ENCODE measurements at regions not wholly inside any gene's neighbourhood (a gene's known extent, or its start where the extent isn't known, plus 50 kb on each side); places are given as distances from the start of the nearest gene placed in this dataset.
"Not testable (repeated sequence)": the region's sequence is repeated elsewhere in the genome, so short reads cannot be mapped to it uniquely, and the experiment has no call there.

DNA sequence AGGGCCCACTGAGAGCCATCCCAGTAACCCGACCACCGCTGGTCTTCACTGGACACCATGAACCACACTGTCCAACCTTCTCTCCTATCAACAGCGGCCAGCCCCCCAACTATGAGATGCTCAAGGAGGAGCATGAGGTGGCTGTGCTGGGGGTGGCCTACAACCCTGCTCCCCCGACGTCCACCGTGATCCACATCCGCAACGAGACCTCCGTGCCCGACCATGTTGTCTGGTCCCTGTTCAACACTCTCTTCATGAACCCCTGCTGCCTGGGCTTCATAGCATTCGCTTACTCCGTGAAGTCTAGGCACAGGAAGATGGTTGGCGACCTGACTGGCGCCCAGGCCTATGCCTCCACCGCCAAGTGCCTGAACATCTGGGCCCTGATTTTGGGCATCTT is 423.8 kb upstream of the EPHA5 start:
- no peak for DNase-seq

GRCh38 chr4:66091786-66092185 is 421.5 kb upstream of the EPHA5 start:
- DNase-seq = no peak

DNA sequence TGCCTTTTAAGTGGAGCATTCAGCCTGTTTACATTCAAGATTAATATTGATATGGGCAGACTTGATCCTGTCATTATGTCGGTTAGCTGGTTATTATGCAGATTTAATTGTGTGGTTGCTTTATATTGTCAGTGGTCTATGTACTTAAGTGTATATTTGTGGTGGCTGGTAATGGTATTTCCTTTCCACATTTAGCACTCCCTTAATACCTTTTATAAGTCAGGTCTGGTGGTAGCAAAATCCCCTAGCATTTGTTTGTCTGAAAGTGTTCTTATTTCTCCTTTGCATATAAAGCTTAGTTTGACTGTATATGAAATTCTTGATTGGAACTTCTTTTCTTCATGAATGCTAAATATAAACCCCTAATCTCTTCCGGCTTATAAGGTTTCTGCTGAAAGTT is 403.7 kb upstream of the EPHA5 start:
- DNase-seq = no peak

GRCh38 chr4:66071911-66072310 is 401.6 kb upstream of the EPHA5 start:
- DNase-seq = no peak

DNA sequence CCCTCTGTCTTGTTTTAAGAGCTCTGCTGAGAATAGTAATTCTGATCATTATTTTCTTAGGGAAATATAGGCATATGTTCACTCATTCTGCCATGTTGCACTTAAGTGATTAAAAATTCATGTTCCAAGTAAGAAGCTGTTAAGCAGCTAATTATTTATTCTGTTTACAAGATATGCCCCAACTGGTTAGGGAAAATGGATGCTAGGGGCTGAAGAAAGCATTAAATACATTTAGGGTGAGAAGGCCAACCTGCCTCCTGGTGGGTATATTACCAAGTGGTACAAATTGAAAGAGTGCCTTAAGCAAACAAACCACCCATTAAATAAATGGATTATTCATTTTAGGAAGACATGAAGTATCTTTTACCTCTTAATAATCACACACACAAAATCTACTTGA is 392.6 kb upstream of the EPHA5 start:
- no peak for DNase-seq

DNA sequence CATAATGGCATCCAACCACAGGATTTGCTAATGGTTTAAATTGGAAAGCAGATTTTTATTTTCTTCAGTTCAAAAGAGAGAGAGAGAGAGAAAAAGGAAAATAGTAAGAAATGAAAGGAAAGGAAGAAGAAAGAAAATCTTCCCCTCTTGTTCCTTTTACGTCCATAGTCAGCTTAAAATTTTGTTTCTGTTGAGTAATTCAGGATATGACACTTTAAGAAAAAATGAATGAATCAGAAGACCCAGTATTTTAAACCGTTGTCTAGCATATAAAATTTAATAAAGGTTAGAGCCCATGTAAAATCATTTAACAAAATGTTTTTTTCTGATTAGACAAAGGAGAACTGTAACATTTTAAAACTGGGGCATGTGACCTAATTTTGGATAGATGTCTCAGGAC is 391.8 kb upstream of the EPHA5 start:
- no peak for DNase-seq

DNA sequence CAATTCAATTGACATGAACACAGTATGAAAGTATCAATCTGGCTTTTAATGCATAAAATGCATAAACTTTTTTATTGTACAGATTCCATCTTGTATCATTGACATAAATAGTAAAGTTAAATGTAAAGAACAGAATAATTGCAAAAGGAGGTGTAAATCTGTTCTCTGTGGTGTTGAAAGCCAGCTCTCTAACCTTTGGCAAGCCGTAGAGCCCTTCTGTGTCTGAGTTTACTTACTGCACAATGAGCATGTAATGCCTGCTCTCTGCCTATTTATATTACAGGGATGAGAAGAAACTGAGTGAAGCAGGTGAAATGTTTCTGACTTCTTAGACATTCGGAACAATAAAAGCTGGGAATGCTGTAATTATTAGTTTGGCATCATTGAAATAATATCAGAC is 389.3 kb upstream of the EPHA5 start:
- DNase-seq = no peak

GRCh38 chr4:66059136-66059535 is 388.8 kb upstream of the EPHA5 start:
- no peak for DNase-seq

- no peak for DNase-seq
These were observed 385.7 kb upstream of the EPHA5 start for GRCh38 chr4:66055999-66056398.

DNA sequence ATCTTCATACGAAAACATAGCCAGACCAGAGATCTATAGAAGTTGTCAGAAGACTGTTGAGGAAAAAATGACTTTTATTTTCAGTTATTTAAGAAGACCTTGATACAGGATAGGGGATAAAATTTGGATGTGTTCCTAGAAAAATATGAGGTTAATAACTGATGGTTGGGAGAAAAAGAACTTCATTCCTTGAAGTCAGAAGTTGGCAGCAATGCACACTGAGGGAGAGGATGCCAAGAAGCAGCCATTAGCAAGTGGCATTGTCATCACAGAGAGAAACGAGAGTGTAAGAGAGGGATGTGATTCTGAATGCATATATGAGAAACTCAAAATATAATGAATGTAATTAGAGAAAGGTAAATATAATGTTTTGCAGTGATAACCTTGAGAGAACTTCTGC is 382.1 kb upstream of the EPHA5 start:
- DNase-seq = no peak

DNA sequence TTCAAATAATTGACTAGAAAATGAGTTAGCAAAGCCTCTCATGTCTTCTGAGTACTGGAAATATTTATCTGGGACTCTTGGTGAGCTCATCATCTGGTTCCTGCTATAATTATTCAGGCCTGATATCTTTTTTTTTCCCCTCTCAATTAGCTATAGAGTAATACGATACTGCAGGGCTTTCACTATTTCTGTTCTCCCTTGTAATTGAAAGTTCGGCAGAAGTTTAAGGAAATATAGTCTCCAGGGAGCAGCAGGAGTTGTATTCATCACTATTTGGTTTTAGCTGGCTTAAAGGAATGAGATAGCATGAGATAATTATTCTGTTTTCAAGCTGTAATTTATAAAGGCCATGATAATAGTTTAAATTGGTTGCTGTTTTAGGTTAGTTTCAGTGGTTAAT is 378.6 kb upstream of the EPHA5 start:
- no peak for DNase-seq

DNA sequence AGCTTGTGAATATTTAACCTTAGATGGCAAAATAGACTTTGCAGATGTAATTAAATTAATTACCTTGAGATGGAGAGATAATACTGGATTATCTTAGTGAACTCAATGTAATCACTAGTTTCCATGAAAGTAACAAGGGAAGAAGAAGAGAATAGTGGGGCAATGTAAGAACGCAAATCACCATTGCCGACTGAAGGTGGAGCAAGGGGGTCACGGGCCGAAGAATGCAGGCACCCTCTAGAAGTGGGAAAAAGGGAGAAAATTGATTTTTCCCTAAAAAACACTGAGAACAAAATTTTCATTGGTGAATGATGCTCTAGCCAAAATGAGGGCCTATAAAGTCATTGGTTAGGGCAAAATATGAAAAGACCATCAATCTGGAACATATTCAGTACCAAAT is 375.6 kb upstream of the EPHA5 start:
- DNase-seq = no peak

- no peak for DNase-seq
These were observed 365.4 kb upstream of the EPHA5 start for GRCh38 chr4:66035701-66036100.

GRCh38 chr4:66034671-66035070 is 364.4 kb upstream of the EPHA5 start:
- no peak for DNase-seq

DNA sequence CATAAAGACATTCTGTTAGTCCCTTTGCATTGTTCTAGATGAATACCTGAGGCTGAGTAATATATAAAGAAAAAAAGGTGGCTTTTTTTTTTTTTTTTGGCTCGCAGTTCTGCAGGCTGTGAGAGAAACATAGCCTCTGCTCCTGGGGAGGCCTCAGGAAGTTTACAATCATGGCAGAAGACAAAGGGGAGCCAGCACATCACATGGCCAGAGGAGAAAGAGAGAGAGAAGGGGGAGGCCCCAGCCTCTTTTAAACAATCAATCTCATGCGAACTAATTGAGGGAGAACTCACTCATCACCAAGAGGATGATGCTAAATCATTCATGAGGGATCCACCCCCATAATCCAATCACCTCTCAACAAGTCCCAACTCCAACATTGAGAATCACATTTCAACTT is 364.0 kb upstream of the EPHA5 start:
- DNase-seq = no peak

DNA sequence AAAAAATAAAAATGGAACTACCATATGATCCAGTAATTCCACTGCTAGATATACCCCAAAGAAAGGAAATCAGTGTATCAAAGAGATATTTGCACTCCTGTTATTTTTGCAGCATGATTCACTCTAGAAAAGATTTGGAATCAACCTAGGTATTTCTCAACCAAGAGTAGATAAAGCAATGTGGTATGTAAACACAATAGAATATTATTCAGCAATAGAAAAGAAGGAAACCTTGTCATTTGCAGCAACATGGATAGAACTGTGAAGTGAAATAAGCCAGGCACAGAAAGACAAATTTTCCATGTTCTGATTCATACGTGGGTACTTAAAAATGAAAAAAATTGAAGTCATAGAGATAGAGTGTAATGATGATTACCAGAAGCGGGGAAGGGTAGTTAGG is 362.3 kb upstream of the EPHA5 start:
- DNase-seq = no peak

- no peak for DNase-seq
These were observed 358.4 kb upstream of the EPHA5 start for GRCh38 chr4:66028668-66029067.

GRCh38 chr4:66023061-66023460 is 352.8 kb upstream of the EPHA5 start:
- no peak for DNase-seq

- DNase-seq = no peak
These were observed 347.4 kb upstream of the EPHA5 start for GRCh38 chr4:66017671-66018070.

DNA sequence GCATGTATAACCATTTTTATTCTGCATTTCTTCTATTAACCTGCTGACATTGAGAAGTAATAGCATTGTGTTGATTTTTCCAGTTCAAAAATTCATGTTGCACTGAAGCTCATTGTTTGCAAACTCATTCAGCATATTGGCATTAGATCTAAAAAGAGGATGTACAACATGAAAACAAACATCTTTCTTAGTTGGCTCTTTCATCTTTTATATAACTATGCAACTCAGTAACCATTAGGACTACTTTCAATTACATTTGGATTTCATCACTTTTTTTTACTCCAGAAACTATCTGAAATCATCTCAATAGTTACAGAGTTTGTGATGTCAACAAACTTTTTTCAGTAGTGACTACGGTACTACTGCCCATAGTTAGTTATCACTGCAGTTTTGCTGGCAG is 346.0 kb upstream of the EPHA5 start:
- DNase-seq = no peak

GRCh38 chr4:66014146-66014765 is 344.0 kb upstream of the EPHA5 start:
- no peak for DNase-seq

- DNase-seq = no peak
These were observed 330.3 kb upstream of the EPHA5 start for GRCh38 chr4:66000510-66001117.

DNA sequence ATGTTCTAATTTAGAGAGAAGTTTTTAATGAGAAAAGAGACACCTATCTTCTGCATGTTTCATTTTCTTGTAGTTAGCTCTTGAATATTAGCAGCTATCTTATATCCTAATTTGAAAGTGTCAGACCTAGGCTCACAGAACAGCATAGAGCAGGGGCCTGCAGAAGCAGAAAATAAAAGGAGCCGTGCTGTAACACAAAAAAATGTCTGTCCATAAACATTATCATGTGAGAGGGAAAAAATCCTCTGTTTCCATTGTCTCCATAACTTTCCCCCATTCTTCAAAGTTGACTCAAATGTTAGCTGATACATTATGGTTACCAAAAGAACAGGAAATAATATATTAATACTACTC is 329.2 kb upstream of the EPHA5 start:
- no peak for DNase-seq

- DNase-seq = not testable (repeated sequence)
These were observed 328.7 kb upstream of the EPHA5 start for GRCh38 chr4:65998807-65999517.

GRCh38 chr4:65983061-65983460 is 312.8 kb upstream of the EPHA5 start:
- no peak for DNase-seq
